ENCODE measurements at regions not wholly inside any gene's neighbourhood (a gene's known extent, or its start where the extent isn't known, plus 50 kb on each side); places are given as distances from the start of the nearest gene placed in this dataset.

- Histone ChIP-seq H3K36me3 (replicated peaks in 1 of 2; ENCODE audit: control extremely low read depth in 1 of 2, control insufficient read depth in 1 of 2, extremely low read depth in 1 of 2, insufficient read depth in 2 of 2, low read length in 1 of 2) (no peaks in the 10 kb centered on the region), H3K9ac (ENCODE audit: low read length) (no peak overlapping the region), H3K4me3 (ENCODE audit: control extremely low read depth in 1 of 5, extremely low read depth in 1 of 5, insufficient read depth in 1 of 5, low read depth in 2 of 5, low read length in 4 of 5) (no peak overlapping the region), H3K9me3 (ENCODE audit: control extremely low read depth in 1 of 3, control insufficient read depth in 2 of 3, insufficient read depth in 1 of 3, low read length in 2 of 3) (peaks cover 0 to 2% (median 0%) of the 10 kb centered on the region in 3 donors), H3K4me2 (replicated peaks; ENCODE audit: low read depth, low read length, poor library complexity, severe bottlenecking) (no peak overlapping the region), H2AFZ (ENCODE audit: insufficient read depth, low read depth, low read length, poor library complexity, severe bottlenecking) (no peak overlapping the region), H3K79me2 (ENCODE audit: control insufficient read depth, insufficient read depth, low read length) (no peaks in the 10 kb centered on the region), H4K20me1 (ENCODE audit: control insufficient read depth, insufficient read depth, low read length, poor library complexity, severe bottlenecking) (no peaks in the 10 kb centered on the region), H3K27me3 (replicated peaks in 1 of 4; ENCODE audit: control extremely low read depth in 1 of 4, control insufficient read depth in 3 of 4, insufficient read depth in 4 of 4, low read length in 3 of 4) (no peaks in the 10 kb centered on the region), H3K4me1 (ENCODE audit: control insufficient read depth in 2 of 2, insufficient read depth in 2 of 2, low read length in 2 of 2) (no peaks in the 10 kb centered on the region), H3K27ac (ENCODE audit: low read length in 2 of 2) (no peak overlapping the region)
- intact Hi-C loops (cut with micrococcal nuclease), result no loop called here
- WGBS (ENCODE audit: insufficient coverage), result 53% methylated on average over 5 of the region's 5 CpGs
- H3K9me3 Mint-ChIP-seq (ENCODE audit: insufficient read depth), result no peaks in the 10 kb centered on the region
- CTCF ChIA-PET, result no interaction called here
- no peak overlapping the region for H3K27ac Mint-ChIP-seq
- DNase-seq (no peak), ATAC-seq (ENCODE audit: low read depth) (no peak)
- TF ChIP-seq CTCF (IDR thresholded peaks at IDR 0.05), result no peak
- no peak for TF ChIP-seq EZH2 (IDR thresholded peaks at IDR 0.05; ENCODE audit: borderline replicate concordance, insufficient read depth, low read depth, low read length, poor library complexity, severe bottlenecking)
- H3K4me3 Mint-ChIP-seq, result no peak overlapping the region
- H3K4me1 Mint-ChIP-seq, result no peaks in the 10 kb centered on the region
- H3K27me3 Mint-ChIP-seq, result peaks cover 5% of the 10 kb centered on the region
- POLR2A ChIA-PET, result no interaction called here
These were observed 304.3 kb upstream of the ZMIZ1 start for GRCh38 chr10:78764436-78764835.

DNA sequence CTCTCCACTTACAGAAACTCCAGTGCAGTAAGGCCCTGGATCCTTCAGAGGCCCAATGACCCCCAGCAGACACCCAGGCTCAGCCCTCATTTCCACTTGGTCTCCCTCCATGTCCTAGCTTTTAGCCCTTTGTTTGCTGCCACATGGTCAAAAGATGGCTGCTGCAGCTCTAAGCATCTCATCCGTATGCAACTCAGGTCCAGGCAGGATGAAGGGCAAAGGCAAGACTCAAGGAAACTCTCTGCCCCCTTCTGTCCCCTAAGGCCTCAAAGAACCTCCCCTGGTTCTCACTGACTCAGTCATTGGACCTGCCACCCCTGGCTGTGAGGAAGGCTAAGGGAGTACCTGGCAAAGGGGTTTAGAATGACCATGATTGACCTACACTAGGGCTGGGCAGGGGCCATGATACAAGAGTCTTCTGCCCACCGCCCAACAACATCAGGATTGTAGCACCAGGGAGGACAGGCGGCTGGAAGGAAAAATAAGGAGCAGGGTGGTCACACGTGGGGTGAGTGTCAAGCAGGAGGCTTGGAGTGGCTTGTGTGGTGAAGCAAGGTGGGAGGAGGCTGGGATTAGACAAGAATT is 303.8 kb upstream of the ZMIZ1 start:
- Histone ChIP-seq H3K4me3 (ENCODE audit: control extremely low read depth in 1 of 5, extremely low read depth in 1 of 5, insufficient read depth in 1 of 5, low read depth in 2 of 5, low read length in 4 of 5) (no peak overlapping the region), H3K4me2 (replicated peaks; ENCODE audit: low read depth, low read length, poor library complexity, severe bottlenecking) (no peak overlapping the region), H4K20me1 (ENCODE audit: control insufficient read depth, insufficient read depth, low read length, poor library complexity, severe bottlenecking) (no peaks in the 10 kb centered on the region), H3K27ac (ENCODE audit: low read length in 2 of 2) (no peak overlapping the region), H3K9ac (ENCODE audit: low read length) (no peak overlapping the region), H2AFZ (ENCODE audit: insufficient read depth, low read depth, low read length, poor library complexity, severe bottlenecking) (no peak overlapping the region), H3K36me3 (replicated peaks in 1 of 2; ENCODE audit: control extremely low read depth in 1 of 2, control insufficient read depth in 1 of 2, extremely low read depth in 1 of 2, insufficient read depth in 2 of 2, low read length in 1 of 2) (no peaks in the 10 kb centered on the region), H3K79me2 (ENCODE audit: control insufficient read depth, insufficient read depth, low read length) (no peaks in the 10 kb centered on the region), H3K4me1 (ENCODE audit: control insufficient read depth in 2 of 2, insufficient read depth in 2 of 2, low read length in 2 of 2) (no peaks in the 10 kb centered on the region), H3K9me3 (ENCODE audit: control extremely low read depth in 1 of 3, control insufficient read depth in 2 of 3, insufficient read depth in 1 of 3, low read length in 2 of 3) (peaks cover 0 to 2% (median 0%) of the 10 kb centered on the region in 3 donors), H3K27me3 (replicated peaks in 1 of 4; ENCODE audit: control extremely low read depth in 1 of 4, control insufficient read depth in 3 of 4, insufficient read depth in 4 of 4, low read length in 3 of 4) (no peaks in the 10 kb centered on the region)
- CTCF ChIA-PET, result no interaction called here
- Mint-ChIP-seq H3K4me3 (no peak overlapping the region), H3K4me1 (no peaks in the 10 kb centered on the region), H3K27ac (no peak overlapping the region), H3K9me3 (ENCODE audit: insufficient read depth) (no peaks in the 10 kb centered on the region), H3K27me3 (peaks cover 3% of the 10 kb centered on the region)
- POLR2A ChIA-PET, result no interaction called here
- ATAC-seq (ENCODE audit: low read depth) (no peak), DNase-seq (no peak)
- WGBS (ENCODE audit: insufficient coverage), result 91% methylated on average over 4 of the region's 4 CpGs
- intact Hi-C loops (cut with micrococcal nuclease), result no loop called here
- no peak for TF ChIP-seq CTCF (IDR thresholded peaks at IDR 0.05)
- no peak for TF ChIP-seq EZH2 (IDR thresholded peaks at IDR 0.05; ENCODE audit: borderline replicate concordance, insufficient read depth, low read depth, low read length, poor library complexity, severe bottlenecking)
